ENCODE measurements at regions not wholly inside any gene's neighbourhood (a gene's known extent, or its start where the extent isn't known, plus 50 kb on each side); places are given as distances from the start of the nearest gene placed in this dataset.
A peak's percentile ranks its signal among the peaks of the same experiment; 100 is the strongest.

DNA sequence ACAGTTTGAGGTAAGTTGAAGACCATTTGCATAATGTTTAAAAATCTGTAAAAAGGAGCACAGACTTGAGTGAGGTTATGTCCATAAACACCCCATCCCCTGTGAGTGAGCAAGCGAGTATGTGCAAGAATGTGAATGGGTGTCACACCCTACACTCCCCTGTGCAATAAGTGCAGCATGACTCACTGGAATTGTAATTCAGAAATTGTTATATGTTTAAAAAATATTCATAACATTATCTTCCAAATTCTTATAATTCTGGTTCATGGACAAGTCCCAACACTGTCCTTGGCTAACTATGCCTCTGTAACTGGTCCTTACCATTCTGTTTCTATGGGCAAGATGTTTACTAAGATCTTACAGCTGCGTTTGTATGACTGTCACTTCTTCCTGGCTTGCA, 207.8 kb upstream of the FAR2 start:
- DNase-seq = no peak

- DNase-seq = no peak
Observed at GRCh38 chr12:28946361-28946760, 202.7 kb upstream of the FAR2 start.

GRCh38 chr12:28948685-28949084, 200.4 kb upstream of the FAR2 start:
- DNase-seq = no peak

DNA sequence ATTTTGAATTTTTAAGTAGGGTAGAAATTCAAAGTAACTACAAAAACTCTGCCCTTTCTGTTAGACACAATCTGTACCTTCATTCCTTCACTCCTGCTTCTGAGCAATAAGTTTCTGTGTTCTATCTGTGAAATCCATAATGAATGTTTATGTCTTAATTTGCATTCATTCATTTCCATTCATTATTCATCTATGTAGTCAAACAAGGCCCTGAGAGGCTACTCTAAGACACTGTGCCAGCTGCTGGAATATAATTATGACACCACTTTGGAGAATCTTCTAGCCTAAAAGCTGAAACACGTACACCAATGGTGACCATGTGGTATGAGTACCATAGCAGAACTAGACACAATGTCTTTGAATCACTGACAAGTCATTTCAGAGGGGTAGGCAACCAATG, 199.9 kb upstream of the FAR2 start:
- no peak for DNase-seq

DNA sequence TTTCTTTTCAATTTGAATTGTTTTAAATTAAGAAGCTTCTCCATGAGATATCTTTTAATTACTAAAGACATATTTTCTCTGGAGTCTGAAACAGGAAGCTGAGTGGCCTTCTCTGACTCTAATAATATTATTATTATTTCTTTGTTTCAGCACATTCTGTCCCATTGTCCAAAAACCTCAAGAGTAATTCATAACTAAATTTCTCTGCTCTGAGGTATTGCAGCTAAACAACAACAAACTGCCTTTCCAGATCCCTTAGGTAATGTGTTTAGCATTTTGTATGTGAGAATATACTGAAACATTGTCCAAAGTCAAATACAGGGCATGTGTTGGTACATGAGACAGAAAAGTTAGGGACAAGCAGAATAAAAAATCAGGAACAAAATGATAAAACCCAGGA, 199.0 kb upstream of the FAR2 start:
- DNase-seq = no peak

- no peak for DNase-seq
Observed at GRCh38 chr12:28951935-28952334, 197.1 kb upstream of the FAR2 start.

DNA sequence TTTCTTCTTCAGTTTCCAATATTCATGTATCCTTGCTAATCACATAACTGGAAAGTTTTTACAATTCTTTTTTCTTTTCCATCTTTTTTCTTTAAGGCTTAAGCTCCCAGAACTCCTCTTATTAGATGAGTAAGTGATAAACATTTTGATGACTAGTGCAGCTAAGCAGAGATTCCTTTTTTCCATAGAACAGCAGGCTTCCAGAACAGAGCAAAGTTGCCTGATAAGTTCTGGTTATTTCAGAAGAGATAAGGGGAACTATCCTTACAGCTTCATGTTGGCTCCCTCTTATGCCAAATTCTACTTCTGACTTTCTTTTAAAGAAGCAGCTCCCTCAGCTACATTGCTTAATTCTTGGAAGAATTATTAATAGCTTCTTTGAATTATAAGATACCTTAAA, 194.7 kb upstream of the FAR2 start:
- DNase-seq = no peak

DNA sequence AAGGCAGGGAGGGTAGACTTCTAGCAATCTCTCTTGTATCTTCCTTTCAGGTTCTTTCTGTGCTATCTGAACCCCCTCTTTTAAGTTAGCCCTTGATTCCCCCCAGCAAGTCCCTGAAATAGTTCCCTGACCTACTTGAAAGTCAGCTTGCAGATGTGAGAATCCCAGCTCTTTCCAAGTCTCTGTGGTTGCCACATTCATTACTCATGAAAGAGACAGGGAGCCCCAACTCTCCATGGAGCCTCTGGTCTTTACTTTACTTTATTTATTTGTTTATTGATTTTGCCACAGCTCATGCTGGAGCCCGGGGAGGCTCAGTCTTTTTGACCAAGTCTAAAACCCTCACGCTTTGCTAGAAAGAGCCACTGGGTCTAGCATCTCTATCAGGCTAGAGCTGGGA, 193.6 kb upstream of the FAR2 start:
- DNase-seq = no peak

DNA sequence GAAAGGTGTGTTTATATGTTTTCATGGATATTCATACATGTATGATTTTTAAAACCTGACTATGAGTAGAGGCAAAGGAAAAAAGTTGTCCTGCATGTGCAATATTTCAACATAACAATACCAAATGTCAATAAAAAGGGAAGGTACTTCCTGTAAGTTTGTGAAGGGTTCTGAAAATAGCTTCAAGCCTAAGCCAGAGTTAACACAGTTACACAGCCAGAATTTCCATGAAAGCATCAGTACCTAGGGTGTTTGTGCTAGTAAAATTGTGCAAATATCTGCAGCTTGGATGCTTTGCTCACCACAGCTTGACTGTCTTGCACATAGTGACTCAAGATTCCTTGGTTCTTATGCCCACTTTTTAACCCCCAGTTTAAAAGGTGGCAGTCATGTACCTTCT, 193.1 kb upstream of the FAR2 start:
- DNase-seq = no peak

GRCh38 chr12:28958553-28959195, 190.4 kb upstream of the FAR2 start:
- DNase-seq = peak; percentile 17

GRCh38 chr12:28961948-28962384, 187.1 kb upstream of the FAR2 start:
- DNase-seq = no peak

DNA sequence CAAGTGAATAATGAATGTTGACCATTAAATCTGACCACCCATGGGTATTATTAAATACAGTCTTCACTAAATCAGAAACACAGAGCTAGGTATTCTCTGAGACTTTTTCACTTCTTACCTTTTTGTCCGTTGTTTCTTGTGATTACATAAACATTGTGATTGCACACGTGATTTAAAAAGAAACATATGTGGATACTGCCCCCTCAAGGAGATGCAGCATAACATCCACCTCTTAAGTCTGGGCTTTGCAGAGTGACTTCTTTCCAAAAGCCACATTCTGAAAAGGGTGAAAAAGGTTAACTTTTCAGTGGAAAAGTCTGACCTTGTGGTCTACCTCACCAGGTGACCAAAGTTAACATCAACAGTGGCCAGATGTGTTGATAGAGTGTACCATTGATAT, 185.5 kb upstream of the FAR2 start:
- no peak for DNase-seq

- DNase-seq = no peak
Observed at GRCh38 chr12:28966046-28966780, 182.9 kb upstream of the FAR2 start.

GRCh38 chr12:28967426-28967825, 181.7 kb upstream of the FAR2 start:
- DNase-seq = no peak

- DNase-seq = no peak
Observed at GRCh38 chr12:28973491-28973890, 175.6 kb upstream of the FAR2 start.

DNA sequence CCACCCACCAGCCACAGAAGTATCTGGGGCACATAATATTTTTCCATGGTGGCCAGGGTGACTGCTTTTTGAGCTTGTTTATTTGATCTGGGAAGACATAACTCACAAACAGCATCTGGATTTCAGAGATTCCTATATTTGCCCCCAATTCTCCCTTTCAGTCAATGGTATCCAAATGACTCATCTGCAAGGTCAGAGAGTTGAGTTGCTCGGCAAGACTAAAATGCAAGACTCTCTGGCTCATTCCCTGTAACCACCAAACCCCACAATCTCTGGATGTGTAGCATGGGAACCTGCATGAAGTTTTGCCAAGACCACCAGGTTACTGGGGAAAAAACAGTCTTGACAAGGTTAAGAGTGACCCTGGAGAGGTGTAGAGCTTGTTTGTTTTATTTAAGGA, 174.9 kb upstream of the FAR2 start:
- no peak for DNase-seq

- no peak for DNase-seq
Observed at GRCh38 chr12:28974883-28975282, 174.2 kb upstream of the FAR2 start.

GRCh38 chr12:28975564-28976340, 173.3 kb upstream of the FAR2 start:
- no peak for DNase-seq

- no peak for DNase-seq
Observed at GRCh38 chr12:28980436-28980835, 168.6 kb upstream of the FAR2 start.

GRCh38 chr12:28987538-28988324, 161.3 kb upstream of the FAR2 start:
- DNase-seq = no peak

DNA sequence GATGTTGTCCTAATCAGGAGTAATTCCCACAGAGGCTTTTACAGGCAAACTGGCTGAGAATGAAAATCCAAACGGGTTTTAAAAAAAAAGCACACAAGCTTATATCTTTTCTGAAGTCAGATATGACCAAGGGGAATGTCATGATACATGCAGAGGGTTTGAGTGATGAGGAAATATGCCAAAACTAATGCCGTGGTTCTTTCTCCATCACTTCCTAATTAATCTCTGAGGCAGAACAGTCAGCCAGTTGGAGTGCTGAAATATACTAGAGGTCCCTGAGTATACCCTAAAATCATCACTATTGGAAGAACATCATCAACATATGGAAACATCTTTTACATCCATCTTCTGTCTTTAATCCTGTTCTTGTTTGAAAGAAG, 160.8 kb upstream of the FAR2 start:
- no peak for DNase-seq

- DNase-seq = no peak
Observed at GRCh38 chr12:28991626-28992025, 157.5 kb upstream of the FAR2 start.

GRCh38 chr12:28993720-28994119, 155.4 kb upstream of the FAR2 start:
- no peak for DNase-seq
